ENCODE measurements at regions not wholly inside any gene's neighbourhood (a gene's known extent, or its start where the extent isn't known, plus 50 kb on each side); places are given as distances from the start of the nearest gene placed in this dataset.

DNA sequence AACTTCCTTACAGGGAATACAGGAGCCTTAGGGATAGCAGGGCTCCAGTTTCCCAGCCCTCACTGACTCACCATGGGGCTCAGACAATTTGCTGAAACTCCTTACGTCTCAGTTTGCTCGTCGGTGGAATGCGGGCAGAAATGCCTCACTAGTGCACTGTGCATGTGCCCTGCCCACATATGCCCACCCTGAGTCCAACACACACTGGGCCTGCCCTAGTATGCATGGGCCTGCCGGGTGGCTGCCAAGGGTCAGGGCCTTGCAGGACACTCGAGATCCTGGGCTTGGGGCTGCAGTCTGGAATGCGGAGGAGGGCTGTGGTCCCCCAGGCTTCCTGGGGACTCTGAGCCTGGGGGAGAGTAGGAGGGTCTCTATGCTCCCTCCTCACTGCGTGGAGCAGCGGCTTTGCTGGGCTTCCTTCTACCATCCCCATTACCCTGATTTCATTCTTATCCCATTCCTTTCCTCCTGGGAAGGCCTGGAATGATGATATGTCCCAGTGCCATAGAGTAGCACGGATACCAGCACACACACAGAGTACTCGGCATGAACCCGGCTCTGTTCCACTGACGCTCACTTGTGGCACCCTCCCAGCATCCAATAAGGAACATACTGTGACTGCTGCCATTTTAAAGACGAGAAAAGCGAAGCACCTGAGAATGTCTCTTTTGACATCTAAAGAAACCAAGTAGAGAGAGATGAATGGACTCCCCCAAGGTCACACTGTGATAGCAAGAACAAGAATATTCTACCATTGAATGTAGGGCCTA is 124.2 kb downstream of the ASB7 start:
- TF ChIP-seq SMC3 (IDR thresholded peaks at IDR 0.05; ENCODE audit: low read depth, low read length), result no peak
- TF ChIP-seq, protein P1, sequence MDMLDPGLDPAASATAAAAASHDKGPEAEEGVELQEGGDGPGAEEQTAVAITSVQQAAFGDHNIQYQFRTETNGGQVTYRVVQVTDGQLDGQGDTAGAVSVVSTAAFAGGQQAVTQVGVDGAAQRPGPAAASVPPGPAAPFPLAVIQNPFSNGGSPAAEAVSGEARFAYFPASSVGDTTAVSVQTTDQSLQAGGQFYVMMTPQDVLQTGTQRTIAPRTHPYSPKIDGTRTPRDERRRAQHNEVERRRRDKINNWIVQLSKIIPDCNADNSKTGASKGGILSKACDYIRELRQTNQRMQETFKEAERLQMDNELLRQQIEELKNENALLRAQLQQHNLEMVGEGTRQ (IDR thresholded peaks at IDR 0.05; ENCODE audit: borderline replicate concordance, low read depth, low read length), result no peak
- TF ChIP-seq, protein P2, sequence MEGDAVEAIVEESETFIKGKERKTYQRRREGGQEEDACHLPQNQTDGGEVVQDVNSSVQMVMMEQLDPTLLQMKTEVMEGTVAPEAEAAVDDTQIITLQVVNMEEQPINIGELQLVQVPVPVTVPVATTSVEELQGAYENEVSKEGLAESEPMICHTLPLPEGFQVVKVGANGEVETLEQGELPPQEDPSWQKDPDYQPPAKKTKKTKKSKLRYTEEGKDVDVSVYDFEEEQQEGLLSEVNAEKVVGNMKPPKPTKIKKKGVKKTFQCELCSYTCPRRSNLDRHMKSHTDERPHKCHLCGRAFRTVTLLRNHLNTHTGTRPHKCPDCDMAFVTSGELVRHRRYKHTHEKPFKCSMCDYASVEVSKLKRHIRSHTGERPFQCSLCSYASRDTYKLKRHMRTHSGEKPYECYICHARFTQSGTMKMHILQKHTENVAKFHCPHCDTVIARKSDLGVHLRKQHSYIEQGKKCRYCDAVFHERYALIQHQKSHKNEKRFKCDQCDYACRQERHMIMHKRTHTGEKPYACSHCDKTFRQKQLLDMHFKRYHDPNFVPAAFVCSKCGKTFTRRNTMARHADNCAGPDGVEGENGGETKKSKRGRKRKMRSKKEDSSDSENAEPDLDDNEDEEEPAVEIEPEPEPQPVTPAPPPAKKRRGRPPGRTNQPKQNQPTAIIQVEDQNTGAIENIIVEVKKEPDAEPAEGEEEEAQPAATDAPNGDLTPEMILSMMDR (IDR thresholded peaks at IDR 0.05), result no peak
- TF ChIP-seq, protein P3, sequence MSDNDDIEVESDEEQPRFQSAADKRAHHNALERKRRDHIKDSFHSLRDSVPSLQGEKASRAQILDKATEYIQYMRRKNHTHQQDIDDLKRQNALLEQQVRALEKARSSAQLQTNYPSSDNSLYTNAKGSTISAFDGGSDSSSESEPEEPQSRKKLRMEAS (IDR thresholded peaks at IDR 0.05; ENCODE audit: low read depth), result no peak
